ENCODE measurements at regions not wholly inside any gene's neighbourhood (a gene's known extent, or its start where the extent isn't known, plus 50 kb on each side); places are given as distances from the start of the nearest gene placed in this dataset.

GRCh38 chr6:93701526-93701925 lies 282.2 kb upstream of the EPHA7 start:
- no peak for TF ChIP-seq CTCF (IDR thresholded peaks at IDR 0.05; ENCODE audit: low read length)
- no peak for TF ChIP-seq EZH2 (optimal IDR thresholded peaks at IDR 0.05; ENCODE audit: low read depth, low read length)

All from MM.1S (cell line).